ENCODE measurements at regions not wholly inside any gene's neighbourhood (a gene's known extent, or its start where the extent isn't known, plus 50 kb on each side); places are given as distances from the start of the nearest gene placed in this dataset.
A peak's percentile ranks its signal among the peaks of the same experiment; 100 is the strongest.

- intact Hi-C loops (cut with DNase I; ENCODE audit: low total_unique reads), result no loop called here
- no peak for DNase-seq
- no peak for TF ChIP-seq POLR2AphosphoS5 (IDR thresholded peaks at IDR 0.05)
- no peak for TF ChIP-seq CTCF (IDR thresholded peaks at IDR 0.05)
- TF ChIP-seq EP300 (IDR thresholded peaks at IDR 0.05), result no peak
- TF ChIP-seq POLR2A (IDR thresholded peaks at IDR 0.05), result no peak
Observed at GRCh38 chr6:63441266-63441956, 121.6 kb upstream of the LGSN start.

GRCh38 chr6:63442870-63443269, 123.1 kb upstream of the LGSN start:
- TF ChIP-seq POLR2AphosphoS5 (IDR thresholded peaks at IDR 0.05), result no peak
- TF ChIP-seq POLR2A (IDR thresholded peaks at IDR 0.05), result no peak
- TF ChIP-seq EP300 (IDR thresholded peaks at IDR 0.05), result no peak
- no peak for TF ChIP-seq CTCF (IDR thresholded peaks at IDR 0.05)
- H3K36me3 ChIP-seq, result no peaks in the 10 kb centered on the region
- H3K4me3 ChIP-seq, result no peak overlapping the region
- H3K9me3 ChIP-seq, result no peaks in the 10 kb centered on the region
- no peaks in the 10 kb centered on the region for H3K27me3 ChIP-seq
- H3K4me1 ChIP-seq, result peaks cover 0 to 9% (median 0%) of the 10 kb centered on the region in 4 donors
- no peak overlapping the region for H3K27ac ChIP-seq
- DNase-seq, result no peak
- 93 to 98% (median 97%) methylated on average over 6 to 20 of the region's 20 CpGs for WGBS, 5 donors
- intact Hi-C loops (cut with DNase I; ENCODE audit: low total_unique reads), result no loop called here

More at GRCh38 chr6:63441266-63441956, 121.6 kb upstream of the LGSN start:
- Histone ChIP-seq H3K9me3 (no peaks in the 10 kb centered on the region), H3K27me3 (no peaks in the 10 kb centered on the region), H3K27ac (no peak overlapping the region), H3K36me3 (no peaks in the 10 kb centered on the region), H3K4me1 (no peaks in the 10 kb centered on the region), H3K4me3 (no peak overlapping the region)
- WGBS, 5 donors, result 85 to 93% (median 88%) methylated on average over 17 to 18 of the region's 18 CpGs

- Histone ChIP-seq H3K27me3 (no peaks in the 10 kb centered on the region), H3K9me3 (no peaks in the 10 kb centered on the region), H3K4me3 (no peak overlapping the region), H3K4me1 (peaks cover 0 to 9% (median 0%) of the 10 kb centered on the region in 4 donors), H3K36me3 (no peaks in the 10 kb centered on the region), H3K27ac (no peak overlapping the region)
- intact Hi-C loops (cut with DNase I; ENCODE audit: low total_unique reads), result no loop called here
- TF ChIP-seq POLR2AphosphoS5 (IDR thresholded peaks at IDR 0.05) (no peak), CTCF (IDR thresholded peaks at IDR 0.05) (no peak), EP300 (IDR thresholded peaks at IDR 0.05) (no peak), POLR2A (IDR thresholded peaks at IDR 0.05) (no peak)
- 75 to 93% (median 89%) methylated on average over 7 of the region's 7 CpGs for WGBS, 5 donors
- no peak for DNase-seq
Observed at GRCh38 chr6:63444768-63445167, 125.0 kb upstream of the LGSN start.

GRCh38 chr6:63446405-63446804, 125.9 kb upstream of the LOC128125822 start:
- WGBS, 5 donors, result 82 to 92% (median 89%) methylated on average over 5 of the region's 5 CpGs
- no peaks in the 10 kb centered on the region for H3K27me3 ChIP-seq
- intact Hi-C loops (cut with DNase I; ENCODE audit: low total_unique reads), result no loop called here
- H3K9me3 ChIP-seq, result no peaks in the 10 kb centered on the region
- no peak for DNase-seq
- peaks cover 0 to 9% (median 0%) of the 10 kb centered on the region in 4 donors for H3K4me1 ChIP-seq
- H3K36me3 ChIP-seq, result no peaks in the 10 kb centered on the region
- TF ChIP-seq CTCF (IDR thresholded peaks at IDR 0.05) (no peak), POLR2AphosphoS5 (IDR thresholded peaks at IDR 0.05) (no peak), POLR2A (IDR thresholded peaks at IDR 0.05) (no peak), EP300 (IDR thresholded peaks at IDR 0.05) (no peak)
- no peak overlapping the region for H3K4me3 ChIP-seq
- H3K27ac ChIP-seq, result peak overlapping the region in 1 of 5 donors; percentile 69

All from stomach (tissue), 8 donors.